ENCODE measurements at regions not wholly inside any gene's neighbourhood (a gene's known extent, or its start where the extent isn't known, plus 50 kb on each side); places are given as distances from the start of the nearest gene placed in this dataset.

DNA sequence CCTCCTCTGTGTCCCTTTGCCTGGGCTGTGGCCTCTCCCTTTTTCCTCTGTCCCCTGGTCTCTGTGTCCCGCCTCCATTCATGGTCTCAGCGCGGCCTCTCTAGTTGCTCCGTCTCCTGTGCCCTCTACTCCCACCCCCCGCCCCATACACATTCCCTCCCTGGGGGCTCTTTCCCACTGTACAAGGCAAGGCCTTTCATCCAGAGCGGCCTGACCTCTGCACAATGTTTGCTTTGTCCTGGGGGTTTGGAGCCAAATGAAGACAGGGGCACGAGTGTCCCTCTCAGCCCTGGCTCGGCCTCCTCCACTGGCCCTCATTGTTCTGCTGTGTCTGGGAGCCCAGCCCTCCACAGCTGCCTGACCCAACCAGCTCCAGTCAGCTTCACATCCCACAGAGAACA, 678.6 kb downstream of the BCL11B start:
- TF ChIP-seq MXI1 (IDR thresholded peaks at IDR 0.05; ENCODE audit: low read depth, low read length) (no peak), USF2 (IDR thresholded peaks at IDR 0.05; ENCODE audit: borderline replicate concordance, low read depth, low read length) (no peak), FOXJ3 (CRISPR knock-in tag; IDR thresholded peaks at IDR 0.05) (no peak), RCOR1 (IDR thresholded peaks at IDR 0.05; ENCODE audit: low read length) (no peak)

Data from SK-N-SH (cell line).